MM.1S (cell line): ENCODE measurements at regions not wholly inside any gene's neighbourhood (a gene's known extent, or its start where the extent isn't known, plus 50 kb on each side); places are given as distances from the start of the nearest gene placed in this dataset.

Experiments
- DNase-seq: peaks from one replicate; pipeline ENCODE4 v3.0.0-alpha.2; 2015
- H2AFZ ChIP-seq: fragments of 300-600 bp; sonication (generic); 2 replicates; pipeline ENCODE4 v1.6.0; 2016; ENCODE audit warnings: antibody characterized with exemption, low read length
- H3F3A ChIP-seq: fragments of 300-600 bp; sonication (generic); 2 replicates; pipeline ENCODE4 v1.6.1; 2016; ENCODE audit warnings: mild to moderate bottlenecking, antibody characterized with exemption, low read length, moderate library complexity, mixed read lengths; ENCODE audit not compliant: insufficient read depth
- H3K27ac ChIP-seq: fragments of 300-600 bp; sonication (generic); 2 replicates; pipeline ENCODE4 v1.5.1; 2016; ENCODE audit warnings: mild to moderate bottlenecking, low read length
- H3K27me3 ChIP-seq: fragments of 300-600 bp; sonication (generic); replicated peaks from 2 replicates; pipeline ENCODE4 v1.6.0; 2016; ENCODE audit warnings: low read length; ENCODE audit not compliant: insufficient read depth
- H3K36me3 ChIP-seq: fragments of 300-600 bp; sonication (generic); replicated peaks from 2 replicates; pipeline ENCODE4 v1.6.1; 2016; ENCODE audit warnings: mild to moderate bottlenecking, low read length, mixed read lengths; ENCODE audit not compliant: insufficient read depth
- H3K4me1 ChIP-seq: fragments of 300-600 bp; sonication (generic); 2 replicates; pipeline ENCODE4 v1.6.1; 2016; ENCODE audit warnings: low read length, mixed read lengths
- H3K4me2 ChIP-seq: fragments of 300-600 bp; sonication (generic); 2 replicates; pipeline ENCODE4 v1.6.0; 2016; ENCODE audit warnings: low read depth, low read length
- H3K4me3 ChIP-seq: fragments of 300-600 bp; sonication (generic); 2 replicates; pipeline ENCODE4 v1.5.1; 2016; ENCODE audit warnings: low read length, mixed read lengths
- H3K79me2 ChIP-seq: fragments of 300-600 bp; sonication (generic); 2 replicates; pipeline ENCODE4 v1.6.1; 2016; ENCODE audit warnings: mixed run types, low read length, mixed read lengths
- H3K9ac ChIP-seq: fragments of 300-600 bp; sonication (generic); 2 replicates; pipeline ENCODE4 v1.6.1; 2016; ENCODE audit warnings: low read length, mixed read lengths
- H3K9me2 ChIP-seq: fragments of 300-600 bp; sonication (generic); replicated peaks from 2 replicates; pipeline ENCODE4 v1.6.1; 2016; ENCODE audit warnings: mild to moderate bottlenecking, low read length, mixed read lengths; ENCODE audit not compliant: insufficient read depth
- H3K9me3 ChIP-seq: fragments of 300-600 bp; sonication (generic); replicated peaks from 2 replicates; pipeline ENCODE4 v1.6.1; 2016; ENCODE audit warnings: mild to moderate bottlenecking, low read length, mixed read lengths; ENCODE audit not compliant: insufficient read depth
- H4K20me1 ChIP-seq: fragments of 300-600 bp; sonication (generic); 2 replicates; pipeline ENCODE4 v1.6.1; 2016; ENCODE audit warnings: mild to moderate bottlenecking, low read length, moderate library complexity, mixed read lengths; ENCODE audit not compliant: insufficient read depth
- EZH2 ChIP-seq: fragments of 300-600 bp; sonication (generic); optimal IDR thresholded peaks from 2 replicates; pipeline ENCODE3; 2017; ENCODE audit warnings: low read depth, mild to moderate bottlenecking, antibody characterized with exemption, low read length, mixed read lengths
- EZH2phosphoT487 ChIP-seq: fragments of 300-600 bp; sonication (generic); IDR thresholded peaks from 2 replicates; pipeline ENCODE4 v1.6.1; 2018; ENCODE audit warnings: antibody characterized with exemption, low read length
- TF ChIP-seq, protein P1 (sequence below): fragments of 300-600 bp; sonication (generic); IDR thresholded peaks from 2 replicates; pipeline ENCODE4 v1.5.1; 2016; ENCODE audit warnings: antibody characterized with exemption, low read length, mixed read lengths

DNA sequence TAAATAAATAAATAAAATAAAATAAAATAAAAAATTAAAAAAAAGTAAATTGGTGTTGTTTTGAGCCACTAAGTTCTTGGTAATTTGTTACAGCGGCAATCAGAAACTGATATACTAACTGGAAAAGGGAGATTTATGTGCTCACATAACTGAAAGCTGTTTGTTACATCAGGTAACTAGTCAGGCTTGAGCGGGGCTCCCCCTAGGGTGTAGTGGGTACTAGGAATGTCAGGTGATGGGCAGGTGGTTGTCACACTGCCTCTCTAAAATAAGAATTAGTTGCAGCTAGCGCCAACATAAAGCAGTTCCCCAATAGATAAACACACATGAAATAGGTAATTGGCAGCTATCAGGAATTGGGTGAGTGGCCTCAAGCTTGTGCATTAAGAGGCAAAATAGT lies 1336.9 kb downstream of the XPNPEP1 start:
- Histone ChIP-seq H2AFZ (no peak overlapping the region), H3K4me3 (no peak overlapping the region), H3K27ac (no peak overlapping the region), H3K4me1 (0 out of 2 replicates have a peak, but pooled peaks cover 2% of the 10 kb centered on the region), H3K4me2 (no peak overlapping the region), H3K36me3 (no peaks in the 10 kb centered on the region), H3K79me2 (no peaks in the 10 kb centered on the region), H3K9ac (no peak overlapping the region), H3K9me2 (no peaks in the 10 kb centered on the region), H3F3A (no peaks in the 10 kb centered on the region), H3K9me3 (no peaks in the 10 kb centered on the region), H3K27me3 (no peaks in the 10 kb centered on the region), H4K20me1 (no peaks in the 10 kb centered on the region)
- TF ChIP-seq EZH2 (no peak), EZH2phosphoT487 (no peak)
- TF ChIP-seq, protein P1, sequence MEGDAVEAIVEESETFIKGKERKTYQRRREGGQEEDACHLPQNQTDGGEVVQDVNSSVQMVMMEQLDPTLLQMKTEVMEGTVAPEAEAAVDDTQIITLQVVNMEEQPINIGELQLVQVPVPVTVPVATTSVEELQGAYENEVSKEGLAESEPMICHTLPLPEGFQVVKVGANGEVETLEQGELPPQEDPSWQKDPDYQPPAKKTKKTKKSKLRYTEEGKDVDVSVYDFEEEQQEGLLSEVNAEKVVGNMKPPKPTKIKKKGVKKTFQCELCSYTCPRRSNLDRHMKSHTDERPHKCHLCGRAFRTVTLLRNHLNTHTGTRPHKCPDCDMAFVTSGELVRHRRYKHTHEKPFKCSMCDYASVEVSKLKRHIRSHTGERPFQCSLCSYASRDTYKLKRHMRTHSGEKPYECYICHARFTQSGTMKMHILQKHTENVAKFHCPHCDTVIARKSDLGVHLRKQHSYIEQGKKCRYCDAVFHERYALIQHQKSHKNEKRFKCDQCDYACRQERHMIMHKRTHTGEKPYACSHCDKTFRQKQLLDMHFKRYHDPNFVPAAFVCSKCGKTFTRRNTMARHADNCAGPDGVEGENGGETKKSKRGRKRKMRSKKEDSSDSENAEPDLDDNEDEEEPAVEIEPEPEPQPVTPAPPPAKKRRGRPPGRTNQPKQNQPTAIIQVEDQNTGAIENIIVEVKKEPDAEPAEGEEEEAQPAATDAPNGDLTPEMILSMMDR, result no peak
- no peak for DNase-seq

DNA sequence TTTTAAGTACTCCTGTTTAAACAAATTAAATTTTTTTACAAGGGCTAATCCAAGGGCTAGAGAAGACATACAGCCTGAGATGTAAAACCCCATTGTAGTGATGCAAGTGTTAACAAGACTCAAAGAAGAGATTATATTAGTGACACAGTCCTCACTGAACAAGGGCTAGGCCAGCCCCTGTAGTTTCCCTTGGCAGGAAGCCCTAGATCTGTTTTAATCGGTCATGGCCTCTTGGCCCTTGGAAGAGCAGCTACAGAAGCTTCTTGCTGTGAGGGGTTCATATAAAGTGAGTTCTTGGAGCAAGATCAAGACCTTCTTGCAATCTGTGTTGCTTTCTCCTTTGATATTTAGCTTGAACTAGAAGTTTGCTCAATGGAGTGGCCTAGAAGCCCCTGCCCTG lies 1339.4 kb downstream of the XPNPEP1 start:
- H3K9me3 ChIP-seq, result no peaks in the 10 kb centered on the region
- H3K27ac ChIP-seq, result no peak overlapping the region
- H3K4me1 ChIP-seq, result 0 out of 2 replicates have a peak, but pooled peaks cover 2% of the 10 kb centered on the region
- no peaks in the 10 kb centered on the region for H3K27me3 ChIP-seq
- H3K9ac ChIP-seq, result no peak overlapping the region
- no peak for DNase-seq
- no peaks in the 10 kb centered on the region for H3F3A ChIP-seq
- no peak overlapping the region for H2AFZ ChIP-seq
- H3K4me2 ChIP-seq, result no peak overlapping the region
- no peak overlapping the region for H3K4me3 ChIP-seq
- H3K9me2 ChIP-seq, result no peaks in the 10 kb centered on the region
- H3K36me3 ChIP-seq, result no peaks in the 10 kb centered on the region
- TF ChIP-seq EZH2, result no peak
- TF ChIP-seq, protein P1, result no peak
- TF ChIP-seq EZH2phosphoT487, result no peak
- H3K79me2 ChIP-seq, result no peaks in the 10 kb centered on the region
- no peaks in the 10 kb centered on the region for H4K20me1 ChIP-seq

DNA sequence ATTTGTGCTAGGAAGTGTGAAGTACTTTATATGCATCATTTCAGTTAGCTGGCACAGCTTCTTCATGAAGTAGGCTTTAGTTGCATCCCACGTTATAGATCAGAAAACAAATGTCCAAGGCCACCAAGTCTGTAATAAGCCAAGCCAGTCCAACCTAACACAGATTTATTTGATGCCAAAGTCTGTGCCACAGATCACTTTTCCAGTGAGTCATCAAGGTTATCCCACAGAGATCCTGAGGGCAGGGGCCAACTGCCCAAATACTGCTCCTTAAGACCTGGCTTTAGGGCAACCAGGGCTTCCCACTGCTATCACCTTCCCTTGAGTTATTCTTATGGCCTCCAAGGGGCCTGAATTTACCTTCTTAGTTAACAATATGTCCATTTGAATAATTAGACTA lies 1340.4 kb downstream of the XPNPEP1 start:
- Histone ChIP-seq H3K9me2 (no peaks in the 10 kb centered on the region), H3F3A (no peaks in the 10 kb centered on the region), H3K36me3 (no peaks in the 10 kb centered on the region), H3K27me3 (no peaks in the 10 kb centered on the region), H3K4me2 (no peak overlapping the region), H3K4me3 (no peak overlapping the region), H2AFZ (no peak overlapping the region), H3K27ac (no peak overlapping the region), H3K9ac (no peak overlapping the region), H3K9me3 (no peaks in the 10 kb centered on the region), H3K4me1 (0 out of 2 replicates have a peak, but pooled peaks cover 2% of the 10 kb centered on the region), H3K79me2 (no peaks in the 10 kb centered on the region), H4K20me1 (no peaks in the 10 kb centered on the region)
- DNase-seq, result no peak
- no peak for TF ChIP-seq EZH2phosphoT487
- TF ChIP-seq, protein P1, result no peak
- TF ChIP-seq EZH2, result no peak

DNA sequence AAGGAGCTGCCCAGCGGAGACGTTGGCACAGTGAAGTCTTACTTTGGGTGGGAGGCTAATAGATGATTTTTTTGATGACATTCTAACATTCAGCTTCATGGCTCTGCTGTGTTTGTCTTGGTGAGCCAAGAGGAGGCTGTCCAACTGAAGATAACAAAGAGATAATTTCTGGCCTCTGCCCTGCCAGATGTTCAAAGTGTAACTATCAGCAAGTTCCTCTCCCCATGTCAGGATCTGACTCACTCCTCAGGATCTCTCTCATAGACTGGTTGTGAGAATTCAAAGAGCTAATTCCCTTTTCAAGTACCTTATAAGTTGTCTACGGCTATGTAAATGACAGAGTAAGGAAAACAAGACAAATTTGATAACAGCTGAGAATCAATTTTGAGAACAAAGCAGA lies 1340.9 kb downstream of the XPNPEP1 start:
- no peak for DNase-seq
- no peak for TF ChIP-seq EZH2phosphoT487
- TF ChIP-seq, protein P1, result no peak
- TF ChIP-seq EZH2, result no peak
- Histone ChIP-seq H3K4me1 (0 out of 2 replicates have a peak, but pooled peaks cover 2% of the 10 kb centered on the region), H3K4me2 (no peak overlapping the region), H3K36me3 (no peaks in the 10 kb centered on the region), H3F3A (no peaks in the 10 kb centered on the region), H3K27ac (no peak overlapping the region), H3K4me3 (no peak overlapping the region), H3K9me2 (no peaks in the 10 kb centered on the region), H4K20me1 (no peaks in the 10 kb centered on the region), H3K9ac (no peak overlapping the region), H3K79me2 (no peaks in the 10 kb centered on the region), H2AFZ (no peak overlapping the region), H3K27me3 (no peaks in the 10 kb centered on the region), H3K9me3 (no peaks in the 10 kb centered on the region)
